ENCODE measurements at regions not wholly inside any gene's neighbourhood (a gene's known extent, or its start where the extent isn't known, plus 50 kb on each side); places are given as distances from the start of the nearest gene placed in this dataset.

GRCh38 chr14:100381395-100382105 lies 58.4 kb downstream of the SLC25A47 start:
- no peak overlapping the region for H3K27ac ChIP-seq
- no peak for TF ChIP-seq CTCF (conservative IDR thresholded peaks at IDR 0.05)

GRCh38 chr14:100382106-100382455 lies 58.9 kb downstream of the SLC25A47 start:
- TF ChIP-seq CTCF (conservative IDR thresholded peaks at IDR 0.05) = no peak
- H3K27ac ChIP-seq = no peak overlapping the region

DNA sequence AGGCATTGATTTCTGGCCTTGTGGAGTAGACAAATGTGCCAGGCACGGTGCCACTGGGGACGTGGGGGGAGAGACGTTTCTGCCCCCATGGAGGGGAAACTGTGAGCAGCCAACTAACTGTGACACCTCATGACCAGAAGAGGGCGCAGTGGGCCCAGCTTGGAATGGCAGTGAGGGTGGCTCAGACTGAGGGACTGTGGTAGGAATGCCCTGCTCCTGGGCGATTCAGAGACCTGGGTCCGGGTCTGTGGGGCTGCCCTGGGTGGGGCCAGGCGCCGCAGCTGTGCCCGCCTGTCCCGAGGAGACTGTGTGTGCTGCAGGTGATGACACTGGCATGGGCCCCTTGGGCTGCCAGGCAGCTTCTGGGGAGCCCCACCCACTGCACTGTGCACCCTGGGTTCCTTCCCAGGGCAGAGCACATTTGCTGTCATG lies 60.6 kb downstream of the SLC25A47 start:
- TF ChIP-seq CTCF (conservative IDR thresholded peaks at IDR 0.05) = peak; percentile 90
- H3K27ac ChIP-seq = no peak overlapping the region

DNA sequence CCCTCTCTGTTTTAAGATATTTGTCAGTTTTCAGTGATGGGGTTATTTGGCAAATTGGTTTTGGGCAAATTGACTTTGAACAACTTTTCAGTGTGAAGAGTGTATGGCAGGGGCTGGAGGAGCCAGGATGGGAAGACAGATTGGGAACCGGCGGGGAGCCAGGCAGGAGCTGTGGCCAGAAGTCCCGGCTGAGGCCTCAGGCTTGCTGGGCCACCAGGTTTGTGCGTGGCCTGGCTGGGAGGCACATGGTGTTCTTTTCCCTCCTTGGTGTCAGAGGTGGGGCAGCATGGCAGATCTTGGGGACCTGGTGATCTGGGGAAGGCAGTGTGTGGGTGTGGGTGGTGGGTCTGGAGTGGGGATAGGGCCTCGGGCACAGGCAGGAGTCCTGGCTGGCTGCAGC lies 61.1 kb downstream of the SLC25A47 start:
- TF ChIP-seq CTCF (conservative IDR thresholded peaks at IDR 0.05) = no peak
- no peak overlapping the region; the same call in 1 of the 2 replicates for H3K27ac ChIP-seq

GRCh38 chr14:100384819-100385813 lies 62.0 kb downstream of the SLC25A47 start:
- TF ChIP-seq CTCF (conservative IDR thresholded peaks at IDR 0.05) = peak; percentile 73
- peak overlapping the region; percentile 2; the same call in 1 of the 2 replicates for H3K27ac ChIP-seq

DNA sequence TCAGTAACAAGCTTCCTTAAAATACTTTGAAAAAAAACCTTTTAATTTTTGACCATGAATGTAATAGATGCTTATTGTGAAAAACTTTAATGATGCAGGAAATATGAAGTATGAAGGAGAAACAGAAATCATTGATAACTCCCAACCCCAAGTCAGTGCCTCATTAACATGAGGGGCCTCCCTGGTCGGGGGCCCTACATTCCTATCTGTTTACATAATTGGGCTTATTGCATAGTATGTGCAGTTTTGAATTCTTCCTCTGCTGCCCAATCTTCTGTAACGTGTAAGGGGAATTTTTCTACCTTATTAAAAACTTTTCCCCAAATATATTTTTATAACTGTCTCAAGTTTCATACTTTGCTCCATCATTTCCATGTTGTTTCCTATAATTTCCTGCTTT lies 63.0 kb downstream of the SLC25A47 start:
- no peak overlapping the region for H3K27ac ChIP-seq
- TF ChIP-seq CTCF (conservative IDR thresholded peaks at IDR 0.05) = no peak

DNA sequence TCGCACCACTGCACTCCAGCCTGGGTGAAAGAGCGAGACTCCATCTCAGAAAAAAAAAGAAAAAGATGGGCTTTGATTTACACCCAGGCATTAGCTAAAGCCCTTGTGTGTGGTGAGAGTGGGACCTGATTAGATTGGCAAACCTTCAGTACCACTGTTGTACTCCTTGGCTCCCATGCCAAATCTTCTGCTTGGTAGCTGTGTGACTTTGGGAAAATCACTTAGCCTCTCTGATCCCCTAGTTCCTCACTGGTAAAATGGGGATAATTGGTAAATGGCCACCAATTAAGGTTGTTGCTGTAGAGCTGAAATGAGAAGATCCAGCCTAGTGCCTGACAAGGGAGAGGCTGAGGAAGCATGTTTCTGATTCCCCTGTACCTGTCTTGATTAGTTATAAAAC lies 63.7 kb downstream of the SLC25A47 start:
- TF ChIP-seq CTCF (conservative IDR thresholded peaks at IDR 0.05) = no peak
- H3K27ac ChIP-seq = no peak overlapping the region
